ENCODE measurements at regions not wholly inside any gene's neighbourhood (a gene's known extent, or its start where the extent isn't known, plus 50 kb on each side); places are given as distances from the start of the nearest gene placed in this dataset.

DNA sequence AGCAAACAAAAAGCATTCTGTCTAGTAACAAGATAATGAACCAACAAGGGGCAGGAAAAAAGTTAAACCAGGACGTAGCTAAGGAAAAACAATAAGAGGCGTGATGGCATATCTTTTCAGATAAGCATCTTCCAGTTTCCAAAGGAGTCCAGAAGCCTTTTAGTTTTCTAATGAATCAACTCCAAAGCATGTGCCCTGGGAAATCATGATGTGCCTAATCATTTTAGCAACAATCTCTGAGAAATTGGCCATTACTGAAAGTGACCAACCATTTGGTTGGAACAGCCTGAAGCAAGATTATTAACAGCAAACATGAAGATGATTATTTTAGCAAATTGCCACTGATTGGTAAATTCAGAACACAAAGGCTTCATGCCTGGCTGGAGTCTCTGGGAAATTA lies 440.9 kb upstream of the MAF start:
- intact Hi-C loops (cut with DNase I) = no loop called here
- DNase-seq (no peak), ATAC-seq (no peak)

DNA sequence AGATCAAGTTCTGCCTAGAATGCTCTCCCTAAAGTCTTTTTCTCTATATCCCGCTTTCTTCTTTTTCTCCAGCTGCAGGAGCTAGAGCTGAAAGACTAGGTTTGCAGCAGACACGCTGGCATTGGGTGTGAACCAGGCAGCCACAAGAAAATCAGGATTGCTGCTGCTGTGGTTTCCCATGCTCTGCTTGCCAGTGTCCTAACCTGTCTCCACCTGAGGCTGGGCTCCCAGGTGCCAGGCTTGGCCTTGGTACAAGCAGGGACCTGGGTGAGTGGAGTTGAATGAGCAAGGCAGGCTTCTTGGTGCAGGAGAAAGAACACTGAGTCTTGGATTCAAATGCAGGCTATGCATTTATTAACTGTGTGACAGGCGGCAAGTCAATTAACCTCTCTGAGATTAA lies 440.3 kb upstream of the MAF start:
- intact Hi-C loops (cut with DNase I) = no loop called here
- ATAC-seq (no peak), DNase-seq (no peak)

DNA sequence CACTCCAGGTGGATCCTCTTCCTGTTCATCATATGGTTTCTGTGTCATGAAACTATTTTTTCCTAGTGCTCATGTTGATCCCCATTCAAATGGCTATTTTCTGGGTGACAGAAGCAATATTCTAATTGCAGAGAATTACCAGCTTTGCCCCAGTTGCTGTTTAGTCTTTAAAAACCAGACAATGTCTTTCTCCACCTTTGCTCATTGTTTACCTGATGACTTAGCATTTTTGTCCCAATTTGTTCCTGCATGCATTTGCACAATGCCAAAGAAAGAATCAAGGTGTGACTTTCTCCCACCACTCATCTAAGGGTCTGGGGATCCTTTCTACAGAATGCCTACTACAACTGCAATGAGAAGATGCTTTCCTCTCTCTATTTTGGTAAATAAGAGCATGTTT lies 439.9 kb upstream of the MAF start:
- ATAC-seq (no peak), DNase-seq (no peak)
- intact Hi-C loops (cut with DNase I) = no loop called here

DNA sequence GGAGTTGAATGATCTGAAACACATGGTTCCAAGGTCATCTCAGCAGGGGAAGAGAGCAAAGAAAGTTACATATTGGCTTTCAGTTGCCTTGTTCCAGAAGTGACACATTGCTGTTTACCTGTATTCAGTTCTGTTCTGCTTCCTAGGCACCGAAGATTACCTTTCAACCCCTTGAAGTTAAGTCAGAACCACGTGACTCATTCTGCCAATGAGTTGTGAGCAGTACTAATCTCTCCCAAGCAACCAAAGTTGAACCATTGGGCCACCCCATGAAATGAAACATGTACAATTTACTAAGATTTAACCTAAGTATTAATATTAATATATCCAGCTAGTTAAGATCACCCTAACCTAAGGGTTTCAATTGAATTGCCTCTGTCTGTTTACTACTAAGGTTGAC lies 439.2 kb upstream of the MAF start:
- intact Hi-C loops (cut with DNase I) = no loop called here
- DNase-seq (no peak), ATAC-seq (no peak)

DNA sequence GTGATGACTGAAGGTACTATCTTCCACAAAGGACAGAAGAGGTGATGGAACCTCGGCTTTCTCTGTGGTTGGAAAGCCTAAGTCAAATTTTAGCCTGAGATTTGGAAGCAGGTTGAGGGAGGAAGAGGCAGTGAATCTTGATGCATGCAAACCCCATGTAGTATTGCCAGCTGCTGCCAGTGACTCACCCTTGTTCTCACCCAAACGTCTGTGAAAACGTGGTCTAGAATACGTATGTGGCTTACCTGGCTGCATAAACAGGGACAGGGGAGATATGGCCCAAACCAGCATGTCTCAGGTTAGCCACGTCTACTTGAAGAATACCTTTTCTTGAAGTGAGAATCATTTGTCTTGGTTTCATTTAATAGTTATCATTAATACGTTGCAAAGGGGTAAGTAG lies 438.0 kb upstream of the MAF start:
- ATAC-seq (no peak), DNase-seq (no peak)
- intact Hi-C loops (cut with DNase I) = no loop called here

DNA sequence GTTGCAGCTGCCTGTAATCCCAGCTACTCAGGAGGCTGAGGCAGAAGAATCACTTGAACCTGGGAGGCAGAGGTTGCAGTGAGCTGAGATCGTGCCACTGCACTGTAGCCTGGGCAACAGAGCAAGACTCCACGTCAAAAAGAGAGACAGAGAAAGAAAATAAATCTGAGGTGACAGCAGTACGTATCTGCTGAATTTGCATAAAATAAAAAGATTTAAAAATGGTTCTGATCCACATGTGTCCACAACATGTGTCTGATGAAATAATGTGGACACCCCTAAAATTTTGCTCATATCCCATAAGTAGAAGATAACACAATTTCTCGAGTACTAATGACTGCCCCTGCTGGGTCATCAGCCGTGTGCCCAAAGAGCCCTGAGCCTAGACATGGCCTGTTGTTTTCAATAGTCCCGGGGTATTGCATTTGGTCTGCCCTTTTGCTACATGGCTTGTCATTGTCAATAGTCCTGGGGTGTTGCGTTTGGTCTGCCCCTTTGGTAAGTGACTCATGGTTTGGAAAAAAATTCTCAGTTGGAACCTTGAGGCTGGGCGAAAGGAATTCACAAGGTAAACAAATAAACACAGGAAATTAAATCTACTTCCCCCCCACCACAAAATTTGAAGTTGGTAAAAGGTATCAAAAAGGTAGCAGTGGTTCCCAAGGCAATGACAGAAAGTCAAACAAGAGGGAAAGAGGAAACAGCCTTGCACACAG lies 434.6 kb upstream of the MAF start:
- no peak for ATAC-seq
- DNase-seq = no peak
- intact Hi-C loops (cut with DNase I) = no loop called here

DNA sequence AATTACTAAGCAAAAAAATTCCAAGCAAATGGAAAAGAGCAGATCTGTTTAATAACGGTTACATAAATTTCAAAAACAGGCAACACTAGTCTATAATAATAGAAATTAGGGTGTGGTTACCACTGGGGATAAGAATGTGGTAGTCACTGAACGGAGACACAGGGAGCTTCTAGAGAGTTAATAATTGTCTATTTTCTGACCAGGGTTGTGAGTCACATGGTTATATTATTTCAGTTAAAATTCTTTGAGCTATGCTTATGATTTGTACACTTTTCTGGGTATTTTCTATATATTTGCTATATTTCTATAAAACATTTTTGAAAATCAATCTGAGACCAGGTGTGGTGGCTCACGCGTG lies 433.9 kb upstream of the MAF start:
- DNase-seq = no peak
- ATAC-seq = no peak
- intact Hi-C loops (cut with DNase I) = no loop called here

DNA sequence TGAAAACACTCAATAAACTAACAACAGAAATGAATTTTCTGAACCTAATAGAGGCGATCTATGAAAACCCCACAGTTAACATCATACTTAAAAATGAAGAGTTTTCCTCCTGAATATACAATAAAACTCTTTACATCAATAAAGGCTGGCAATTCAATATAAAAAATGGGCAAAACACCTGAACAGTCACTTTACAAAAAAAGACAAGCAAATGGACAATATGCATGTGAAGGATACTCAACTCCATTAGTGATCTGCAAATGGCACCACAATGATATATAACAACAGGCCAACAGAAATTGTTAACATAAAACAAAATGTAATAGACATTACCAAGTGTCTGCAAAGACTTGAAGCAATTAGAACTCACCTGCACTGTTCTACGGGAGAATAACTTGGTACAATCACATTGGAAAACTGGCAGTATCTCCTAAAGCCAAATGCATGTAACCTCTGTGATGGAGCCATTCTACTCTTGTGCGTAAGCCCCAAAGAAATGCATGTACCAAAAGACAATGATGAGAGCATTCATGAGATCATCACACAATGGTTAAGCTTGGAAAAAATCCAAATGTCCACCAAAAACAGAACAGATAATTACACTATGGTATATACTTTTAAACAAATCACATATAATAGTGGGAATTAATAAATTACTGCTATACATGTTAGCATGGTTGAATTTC lies 433.4 kb upstream of the MAF start:
- ATAC-seq (no peak), DNase-seq (no peak)
- intact Hi-C loops (cut with DNase I) = no loop called here

DNA sequence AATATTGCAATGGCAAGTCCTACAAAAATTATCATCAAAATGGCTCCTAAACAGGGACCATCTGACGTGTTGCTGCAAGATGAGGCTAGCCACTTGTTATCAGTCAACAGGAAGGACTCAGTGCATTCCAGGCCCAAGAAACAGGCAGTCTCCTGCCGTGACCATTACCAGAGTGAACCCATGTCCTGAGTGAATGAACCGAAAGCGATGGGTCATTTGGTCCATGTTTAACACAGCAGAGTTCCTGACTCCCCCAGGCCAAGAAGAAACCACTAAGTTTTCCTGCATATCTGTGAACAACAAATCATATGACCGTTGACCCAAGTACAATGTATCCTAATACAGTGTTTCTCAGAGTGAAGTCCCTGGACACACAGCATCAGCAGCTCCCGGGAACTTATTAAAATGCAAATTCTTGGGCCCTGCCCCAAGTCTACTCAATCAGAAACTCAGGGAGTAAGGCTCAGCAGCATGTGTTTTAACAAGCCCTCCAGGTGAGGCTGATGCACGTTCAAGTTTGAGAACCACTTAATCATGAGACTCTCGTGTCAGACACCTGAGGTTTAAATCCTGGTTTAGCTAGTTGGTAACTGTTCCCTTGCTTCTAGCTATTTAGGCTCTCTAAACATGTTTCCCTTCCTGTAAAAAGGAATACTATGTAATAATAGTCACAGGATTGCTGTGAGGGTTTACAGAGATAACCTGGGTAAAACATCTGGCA lies 429.4 kb upstream of the MAF start:
- DNase-seq (no peak), ATAC-seq (no peak)
- intact Hi-C loops (cut with DNase I) = no loop called here

DNA sequence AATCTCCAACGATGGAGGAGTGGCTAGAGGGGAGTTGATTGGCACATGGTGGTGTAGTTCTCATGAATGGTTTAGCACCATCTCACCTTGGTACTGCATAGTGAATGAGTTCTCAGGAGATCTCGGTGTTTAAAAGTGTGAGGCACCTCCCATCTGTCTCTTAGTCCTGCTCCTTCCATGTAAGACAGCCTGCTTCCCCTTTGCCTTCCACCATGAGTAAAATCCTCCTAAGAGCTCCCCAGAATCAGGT lies 428.8 kb upstream of the MAF start:
- intact Hi-C loops (cut with DNase I) = no loop called here
- ATAC-seq = no peak

DNA sequence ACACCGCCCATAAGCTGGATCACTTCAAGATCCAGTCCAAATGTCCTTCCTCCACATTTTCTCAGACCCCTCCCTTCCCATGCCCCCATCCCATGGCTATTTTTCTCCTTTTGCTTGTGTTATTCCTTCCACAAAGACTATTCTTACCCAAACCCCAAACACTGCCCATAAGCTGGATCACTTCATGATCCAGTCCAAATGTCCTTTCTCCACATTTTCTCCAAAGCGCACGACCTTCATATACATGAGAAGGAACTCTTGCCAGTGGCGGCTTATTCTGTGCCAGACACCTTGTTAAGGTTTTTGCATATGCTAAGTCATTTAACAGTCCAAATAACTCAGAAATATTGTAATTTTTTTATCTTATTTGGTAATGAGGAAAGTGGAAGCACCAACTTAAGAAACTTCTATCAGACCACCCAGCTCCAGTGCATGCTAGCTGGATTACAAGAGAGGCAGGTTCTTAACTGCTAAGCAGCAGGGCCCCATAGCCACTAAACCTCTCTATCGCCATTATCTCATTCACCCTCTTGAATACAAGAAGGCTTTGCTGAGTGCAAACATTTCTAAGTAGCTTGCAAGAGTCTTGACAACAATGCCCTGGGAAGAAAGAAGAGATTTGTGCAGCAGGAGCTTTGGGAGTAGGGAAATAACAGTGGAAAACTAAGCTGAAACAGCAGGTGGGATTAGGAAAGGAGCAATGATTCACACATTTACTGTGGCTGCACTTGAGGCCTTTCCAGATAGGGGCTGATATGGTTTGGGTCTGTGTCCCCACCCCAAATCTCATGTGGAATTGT lies 428.2 kb upstream of the MAF start:
- intact Hi-C loops (cut with DNase I) = no loop called here
- ATAC-seq (no peak), DNase-seq (no peak)

More for the DNA sequence above, 428.8 kb upstream of the MAF start:
- no peak for DNase-seq

DNA sequence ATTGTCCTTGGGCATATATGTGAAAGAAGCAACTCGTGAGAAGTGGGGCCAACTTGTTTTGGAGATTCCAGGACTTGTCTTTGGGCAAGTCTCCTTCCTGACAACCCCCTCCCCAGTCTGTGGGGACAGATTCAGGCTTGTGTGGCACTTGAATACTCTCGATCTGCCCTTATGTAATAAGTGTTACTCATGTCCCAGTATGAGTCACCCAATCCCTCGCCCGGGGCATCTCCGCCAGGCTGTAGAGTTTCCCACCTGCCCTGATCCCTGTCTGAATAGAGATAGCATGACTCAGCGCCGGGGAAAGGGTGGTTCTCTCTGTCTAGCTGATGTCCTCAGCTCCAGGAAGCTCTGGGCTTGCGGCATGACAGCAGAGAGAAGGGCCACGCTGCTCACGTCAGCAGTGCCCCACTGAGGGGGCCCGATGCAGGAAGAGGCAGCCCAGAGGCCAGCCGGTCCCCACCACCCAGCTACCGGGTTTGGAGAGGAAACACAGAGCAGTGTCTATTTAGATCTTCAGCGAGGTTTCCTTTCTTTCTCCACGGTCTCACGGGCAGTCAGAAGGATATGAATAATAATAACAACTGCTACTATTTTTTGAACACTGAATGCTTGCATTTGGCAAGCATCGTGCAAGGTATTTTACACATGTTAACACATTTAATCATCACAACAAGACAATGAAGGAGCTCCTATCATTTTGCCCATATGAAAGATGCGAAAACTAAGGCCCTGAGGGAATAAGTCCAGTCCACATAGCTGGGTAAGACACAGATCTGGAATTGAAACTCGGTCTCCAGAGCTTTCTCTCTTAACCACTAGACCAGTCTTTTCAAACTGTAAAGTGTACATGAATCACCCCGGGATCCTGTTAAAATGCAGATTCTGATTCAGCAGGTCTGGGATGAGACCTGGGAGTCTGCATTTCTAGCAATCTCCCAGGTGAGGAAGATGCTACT lies 426.7 kb upstream of the MAF start:
- intact Hi-C loops (cut with DNase I) = no loop called here
- ATAC-seq (peak; percentile 67 to 97), DNase-seq (peak; percentile 69)

DNA sequence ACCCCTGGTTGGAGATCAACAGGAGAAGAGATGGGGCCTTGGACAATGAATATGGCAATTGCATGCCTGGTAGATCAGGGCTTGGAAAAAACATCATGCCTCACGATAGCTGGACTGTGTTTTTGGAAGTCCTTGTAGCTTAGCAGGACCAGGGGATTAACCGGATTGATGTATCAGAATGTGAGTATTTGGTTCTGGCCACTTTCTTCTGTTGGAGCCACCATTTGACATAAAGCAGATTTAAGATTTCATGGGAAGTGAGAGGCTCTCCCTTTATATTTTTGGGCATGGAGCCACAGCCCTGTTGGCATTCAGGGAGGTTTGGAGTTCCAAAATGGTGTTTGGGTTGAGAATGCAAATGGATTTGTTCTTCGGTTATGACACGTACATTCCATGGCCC lies 424.7 kb upstream of the MAF start:
- ATAC-seq (no peak), DNase-seq (no peak)
- intact Hi-C loops (cut with DNase I) = no loop called here

DNA sequence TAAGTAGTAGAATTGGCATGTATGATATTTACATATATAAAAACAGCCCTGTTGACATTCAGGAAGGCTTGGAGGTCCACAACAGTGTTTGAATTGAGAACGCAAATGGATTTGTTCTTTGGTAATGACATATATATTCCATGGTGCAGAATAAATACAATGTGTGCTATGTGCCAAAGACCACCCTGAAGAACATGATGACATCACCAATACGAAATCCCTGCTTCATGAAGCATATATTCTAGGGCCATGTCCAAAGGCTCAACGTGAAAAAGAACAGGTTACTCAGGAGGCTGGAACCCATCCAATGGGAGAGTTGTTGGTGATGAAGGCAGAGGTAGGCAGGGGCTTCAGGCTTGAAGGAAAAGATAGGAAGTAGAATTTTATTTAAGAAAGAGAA lies 423.9 kb upstream of the MAF start:
- DNase-seq (no peak), ATAC-seq (no peak)
- intact Hi-C loops (cut with DNase I) = no loop called here

DNA sequence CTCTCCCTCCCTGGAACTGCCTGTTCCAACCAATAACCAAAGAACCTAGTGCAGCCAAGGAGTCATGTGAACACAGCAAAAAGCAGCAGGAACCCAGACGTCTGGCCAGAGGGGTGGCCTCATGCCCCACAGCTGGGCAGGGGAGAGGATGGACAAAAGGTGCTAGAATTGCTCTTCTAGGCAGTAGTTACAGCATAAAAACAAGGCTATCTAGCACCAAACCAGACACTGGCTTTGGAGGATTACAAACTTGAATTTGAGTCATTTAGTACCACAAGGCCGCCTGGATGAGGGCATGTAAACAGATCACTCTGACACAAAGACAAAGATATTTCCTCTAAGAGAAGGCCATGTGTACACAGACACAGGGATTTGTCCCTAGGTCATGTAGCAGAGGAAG lies 423.3 kb upstream of the MAF start:
- no peak for DNase-seq
- intact Hi-C loops (cut with DNase I) = no loop called here
- no peak for ATAC-seq

DNA sequence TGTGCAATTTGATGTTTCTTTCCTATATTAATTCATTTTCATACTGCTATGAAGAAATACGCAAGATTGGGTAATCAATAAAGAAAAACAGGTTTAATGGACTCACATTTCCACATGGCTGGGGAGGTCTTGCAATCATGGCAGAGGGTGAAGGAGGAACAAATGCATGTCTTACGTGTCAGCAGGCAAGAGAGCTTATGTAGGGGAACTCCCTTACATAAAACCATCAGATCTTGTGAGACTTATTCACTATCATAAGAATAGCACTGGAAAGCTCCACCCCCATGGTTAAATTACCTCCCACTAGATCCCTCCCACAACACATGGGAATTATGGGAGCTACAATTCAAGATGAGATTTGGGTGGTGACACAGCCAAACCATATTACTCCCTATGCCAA lies 418.9 kb upstream of the MAF start:
- intact Hi-C loops (cut with DNase I) = no loop called here
- ATAC-seq (no peak), DNase-seq (no peak)

DNA sequence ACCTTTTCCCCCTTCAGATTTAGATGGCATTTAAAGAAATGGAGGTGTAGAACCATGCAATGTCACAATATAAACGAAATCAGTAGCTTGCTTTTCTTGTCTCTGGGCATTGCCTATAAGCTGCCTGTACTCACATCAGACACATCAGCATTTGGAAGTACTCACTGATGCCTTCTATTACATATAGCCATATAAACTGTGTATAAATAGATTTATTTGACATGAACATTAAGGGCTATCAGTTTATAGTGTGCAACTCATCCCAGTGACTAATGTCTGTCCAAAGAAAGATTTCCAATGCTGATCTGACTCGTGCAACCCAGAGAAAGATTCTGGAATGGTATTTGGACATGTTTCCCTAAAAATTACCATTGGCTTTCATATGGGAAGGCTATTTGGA lies 417.9 kb upstream of the MAF start:
- intact Hi-C loops (cut with DNase I) = no loop called here
- ATAC-seq (no peak), DNase-seq (no peak)

DNA sequence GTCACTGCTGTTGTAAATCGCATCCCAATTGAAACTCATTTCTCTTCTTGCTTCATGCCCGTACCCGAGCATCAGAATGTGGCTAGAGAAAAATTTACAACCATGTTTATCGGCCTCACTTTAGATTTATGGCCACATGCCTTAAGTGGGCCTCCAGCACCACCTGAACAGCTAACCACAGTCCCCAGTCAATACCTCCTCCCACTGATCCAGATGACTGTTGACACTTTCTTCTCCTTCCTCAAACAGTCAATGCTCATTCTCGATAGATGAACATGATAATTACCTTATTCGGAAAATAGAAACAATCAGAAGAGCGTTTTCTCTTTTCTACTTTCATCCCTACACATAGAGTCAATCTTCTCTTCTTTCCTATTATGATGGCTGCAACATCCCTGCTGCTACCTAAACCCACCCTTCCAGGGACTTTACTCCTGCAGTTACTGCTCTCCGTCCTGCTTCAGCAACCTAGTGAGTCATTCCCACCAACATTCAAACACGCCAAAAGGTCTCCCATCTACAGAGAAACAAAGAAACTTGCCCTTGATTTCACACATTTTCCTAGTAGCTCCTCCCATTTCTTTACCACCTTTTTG lies 416.3 kb upstream of the MAF start:
- intact Hi-C loops (cut with DNase I) = no loop called here
- DNase-seq (no peak), ATAC-seq (no peak)

DNA sequence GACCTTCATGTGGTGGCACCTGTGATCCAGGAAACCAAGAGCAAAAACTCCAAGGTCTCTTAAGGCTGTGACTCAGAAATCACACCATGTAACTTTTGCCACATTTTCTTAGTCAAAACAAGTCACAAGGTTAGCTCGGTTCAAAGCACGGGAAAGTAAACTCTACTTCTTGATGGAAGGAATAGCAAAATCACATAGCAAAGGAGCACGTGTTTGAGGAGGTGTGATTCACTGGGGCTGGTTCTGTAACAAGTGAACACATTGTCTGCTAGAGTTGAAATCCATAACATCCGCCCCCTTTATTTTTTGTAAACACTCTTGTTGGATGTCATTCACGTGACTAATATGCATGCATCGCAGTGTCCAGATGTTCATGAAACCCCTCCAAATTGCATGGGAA lies 415.0 kb upstream of the MAF start:
- DNase-seq = no peak
- intact Hi-C loops (cut with DNase I) = no loop called here
- no peak for ATAC-seq
